Panc1 (cell line): ENCODE measurements at regions not wholly inside any gene's neighbourhood (a gene's known extent, or its start where the extent isn't known, plus 50 kb on each side); places are given as distances from the start of the nearest gene placed in this dataset.

Experiments used
- ATAC-seq: fragments of 200-7000 bp; cut with Tn5 transposase; 2 replicates; pipeline ENCODE4 v1.9.1; 2020; ENCODE audit warnings: mild to moderate bottlenecking, moderate library complexity
- BruUV-seq: library from RNA; stranded (reverse); fragments of 400-500 nt; replicated peaks from 2 replicates; lab custom pipeline; 2021; lab: Mats Ljungman, UMichigan
- CTCF ChIA-PET: fragments of 300-600 bp; sonication (Branson Sonifier 250); formaldehyde crosslinking; loops from one replicate; lab custom pipeline; 2022; ENCODE audit warnings: antibody characterized with exemption; lab: Charles Lee
- POLR2A ChIA-PET: fragments of 300-600 bp; sonication (Branson Sonifier 250); formaldehyde crosslinking; loops from one replicate; lab custom pipeline; 2022; ENCODE audit warnings: antibody characterized with exemption; lab: Charles Lee
- DNase-seq: peaks from one replicate; pipeline ENCODE4 v3.0.0-alpha.2; 2010; ENCODE audit warnings: low read depth, low spot score
- H3K27ac ChIP-seq: 2 replicates; pipeline ENCODE4 v1.5.1; 2011; ENCODE audit warnings: mild to moderate bottlenecking, low read length, inconsistent platforms
- H3K27me3 ChIP-seq: fragments of 200-500 bp; sonication (Bioruptor generic); 2 replicates; pipeline ENCODE4 v1.6.0; 2014; ENCODE audit warnings: low read length, inconsistent platforms; ENCODE audit not compliant: control insufficient read depth, insufficient read depth
- H3K36me3 ChIP-seq: fragments of 200-500 bp; sonication (Bioruptor generic); 2 replicates; pipeline ENCODE4 v1.5.1; 2014; ENCODE audit warnings: inconsistent platforms, mild to moderate bottlenecking, low read length, moderate library complexity; ENCODE audit not compliant: control insufficient read depth, insufficient read depth
- H3K4me1 ChIP-seq: 2 replicates; pipeline ENCODE4 v1.5.1; 2011; ENCODE audit warnings: inconsistent platforms, mild to moderate bottlenecking, low read length, moderate library complexity; ENCODE audit not compliant: control insufficient read depth, insufficient read depth
- H3K4me3 ChIP-seq, 2 experiments: 2 replicates each; pipeline ENCODE4 v1.5.1; 2011 to 2012; ENCODE audit warnings: low read depth in 2 of 2, low read length in 2 of 2, mild to moderate bottlenecking in 2 of 2, inconsistent platforms in 1 of 2, moderate library complexity in 1 of 2
- H3K9me3 ChIP-seq: fragments of 200-500 bp; sonication (Bioruptor generic); 2 replicates; pipeline ENCODE4 v1.5.1; 2014; ENCODE audit warnings: low read depth, mild to moderate bottlenecking, inconsistent platforms, low read length, moderate library complexity; ENCODE audit not compliant: control insufficient read depth, insufficient read depth
- POLR2AphosphoS5 ChIP-seq: IDR thresholded peaks from 2 replicates; pipeline ENCODE4 v1.6.1; 2012; ENCODE audit warnings: mild to moderate bottlenecking, low read depth, low read length, moderate library complexity
- SIN3A ChIP-seq: IDR thresholded peaks from 2 replicates; pipeline ENCODE4 v1.6.1; 2012; ENCODE audit warnings: low read depth, mild to moderate bottlenecking, low read length, moderate library complexity, borderline replicate concordance; ENCODE audit not compliant: insufficient read depth
- TCF7L2 ChIP-seq: IDR thresholded peaks from 2 replicates; pipeline ENCODE4 v1.6.1; 2011; ENCODE audit warnings: mild to moderate bottlenecking, low read depth, low read length, inconsistent platforms
- in situ Hi-C: cut with HindIII; loops from 2 replicates; pipeline ENCODE4 v1.10.0; 2016; ENCODE audit warnings: low sequenced_read_pairs, low pct_unique_long_range_greater_than_20kb
- intact Hi-C: fragments of 100-400 bp; cut with micrococcal nuclease; formaldehyde crosslinking; loops from one replicate; pipeline ENCODE4 v1.10.0; 2022; ENCODE audit not compliant: unreplicated experiment
- TF ChIP-seq, protein P1 (sequence below), 2 experiments: IDR thresholded peaks; 2 replicates each; pipeline ENCODE4 v1.6.1; 2011 to 2012; ENCODE audit warnings: low read depth in 2 of 2, control low read depth in 1 of 2, low read length in 1 of 2, mild to moderate bottlenecking in 1 of 2, moderate library complexity in 1 of 2; ENCODE audit not compliant: insufficient read depth in 1 of 2
- TF ChIP-seq, protein P2 (sequence below): fragments of 450-650 bp; IDR thresholded peaks from 2 replicates; pipeline ENCODE4 v1.5.1; 2017; ENCODE audit warnings: mild to moderate bottlenecking

DNA sequence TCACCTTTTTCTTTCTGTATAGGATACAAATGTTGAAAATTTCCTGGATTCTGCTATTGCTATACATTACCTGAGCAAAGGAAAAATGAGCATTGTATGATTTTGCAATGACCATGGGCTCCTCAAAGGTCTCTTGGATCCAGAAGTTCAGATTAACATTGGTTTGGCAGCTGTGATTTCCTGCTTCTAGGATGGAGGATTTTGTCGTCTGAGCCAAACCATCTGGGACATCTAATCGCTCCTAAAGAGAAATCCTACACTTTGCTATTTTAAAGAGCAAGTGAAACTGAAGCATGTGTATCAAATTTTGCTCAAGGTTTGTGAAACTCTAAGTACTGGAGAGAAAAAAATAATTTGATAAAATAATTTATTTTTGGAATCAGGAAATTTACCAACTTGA, 115.1 kb upstream of the ST6GAL2 start:
- CTCF ChIA-PET: no interaction called here
- in situ Hi-C loops (no loop called here), intact Hi-C loops (no loop called here)

DNA sequence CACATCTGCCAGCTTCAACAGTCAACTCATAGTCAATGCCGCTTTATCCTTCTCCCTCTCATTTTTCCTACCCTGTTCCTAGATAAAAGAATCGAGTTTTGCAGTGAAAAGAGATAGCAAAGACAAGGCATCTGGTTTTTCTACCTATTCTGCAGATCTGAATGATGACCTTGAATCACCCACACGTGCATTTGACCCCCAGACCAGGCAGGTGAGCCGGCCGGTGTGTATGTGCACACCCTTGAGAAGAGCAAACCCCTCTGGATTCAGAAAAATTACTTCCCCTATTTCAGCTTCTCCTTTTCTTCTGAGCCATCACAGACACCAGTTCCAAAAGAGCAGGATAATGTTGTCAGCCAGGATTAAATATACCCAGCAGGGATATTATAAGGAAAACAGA, 115.6 kb upstream of the ST6GAL2 start:
- Histone ChIP-seq H3K36me3 (no peaks in the 10 kb centered on the region), H3K27me3 (no peaks in the 10 kb centered on the region), H3K4me1 (no peaks in the 10 kb centered on the region), H3K9me3 (no peaks in the 10 kb centered on the region), H3K4me3 (no peak overlapping the region), H3K27ac (no peak overlapping the region)
- ChIA-PET CTCF (no interaction called here), POLR2A (no interaction called here)
- intact Hi-C loops: no loop called here
- ATAC-seq: no peak
- TF ChIP-seq POLR2AphosphoS5 (no peak), TCF7L2 (no peak), SIN3A (no peak)
- TF ChIP-seq, protein P1, sequence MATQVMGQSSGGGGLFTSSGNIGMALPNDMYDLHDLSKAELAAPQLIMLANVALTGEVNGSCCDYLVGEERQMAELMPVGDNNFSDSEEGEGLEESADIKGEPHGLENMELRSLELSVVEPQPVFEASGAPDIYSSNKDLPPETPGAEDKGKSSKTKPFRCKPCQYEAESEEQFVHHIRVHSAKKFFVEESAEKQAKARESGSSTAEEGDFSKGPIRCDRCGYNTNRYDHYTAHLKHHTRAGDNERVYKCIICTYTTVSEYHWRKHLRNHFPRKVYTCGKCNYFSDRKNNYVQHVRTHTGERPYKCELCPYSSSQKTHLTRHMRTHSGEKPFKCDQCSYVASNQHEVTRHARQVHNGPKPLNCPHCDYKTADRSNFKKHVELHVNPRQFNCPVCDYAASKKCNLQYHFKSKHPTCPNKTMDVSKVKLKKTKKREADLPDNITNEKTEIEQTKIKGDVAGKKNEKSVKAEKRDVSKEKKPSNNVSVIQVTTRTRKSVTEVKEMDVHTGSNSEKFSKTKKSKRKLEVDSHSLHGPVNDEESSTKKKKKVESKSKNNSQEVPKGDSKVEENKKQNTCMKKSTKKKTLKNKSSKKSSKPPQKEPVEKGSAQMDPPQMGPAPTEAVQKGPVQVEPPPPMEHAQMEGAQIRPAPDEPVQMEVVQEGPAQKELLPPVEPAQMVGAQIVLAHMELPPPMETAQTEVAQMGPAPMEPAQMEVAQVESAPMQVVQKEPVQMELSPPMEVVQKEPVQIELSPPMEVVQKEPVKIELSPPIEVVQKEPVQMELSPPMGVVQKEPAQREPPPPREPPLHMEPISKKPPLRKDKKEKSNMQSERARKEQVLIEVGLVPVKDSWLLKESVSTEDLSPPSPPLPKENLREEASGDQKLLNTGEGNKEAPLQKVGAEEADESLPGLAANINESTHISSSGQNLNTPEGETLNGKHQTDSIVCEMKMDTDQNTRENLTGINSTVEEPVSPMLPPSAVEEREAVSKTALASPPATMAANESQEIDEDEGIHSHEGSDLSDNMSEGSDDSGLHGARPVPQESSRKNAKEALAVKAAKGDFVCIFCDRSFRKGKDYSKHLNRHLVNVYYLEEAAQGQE (IDR thresholded peaks at IDR 0.05; ENCODE audit: insufficient read depth in 1 of 2, low read depth in 2 of 2, low read length in 1 of 2): no peak
- TF ChIP-seq, protein P2, sequence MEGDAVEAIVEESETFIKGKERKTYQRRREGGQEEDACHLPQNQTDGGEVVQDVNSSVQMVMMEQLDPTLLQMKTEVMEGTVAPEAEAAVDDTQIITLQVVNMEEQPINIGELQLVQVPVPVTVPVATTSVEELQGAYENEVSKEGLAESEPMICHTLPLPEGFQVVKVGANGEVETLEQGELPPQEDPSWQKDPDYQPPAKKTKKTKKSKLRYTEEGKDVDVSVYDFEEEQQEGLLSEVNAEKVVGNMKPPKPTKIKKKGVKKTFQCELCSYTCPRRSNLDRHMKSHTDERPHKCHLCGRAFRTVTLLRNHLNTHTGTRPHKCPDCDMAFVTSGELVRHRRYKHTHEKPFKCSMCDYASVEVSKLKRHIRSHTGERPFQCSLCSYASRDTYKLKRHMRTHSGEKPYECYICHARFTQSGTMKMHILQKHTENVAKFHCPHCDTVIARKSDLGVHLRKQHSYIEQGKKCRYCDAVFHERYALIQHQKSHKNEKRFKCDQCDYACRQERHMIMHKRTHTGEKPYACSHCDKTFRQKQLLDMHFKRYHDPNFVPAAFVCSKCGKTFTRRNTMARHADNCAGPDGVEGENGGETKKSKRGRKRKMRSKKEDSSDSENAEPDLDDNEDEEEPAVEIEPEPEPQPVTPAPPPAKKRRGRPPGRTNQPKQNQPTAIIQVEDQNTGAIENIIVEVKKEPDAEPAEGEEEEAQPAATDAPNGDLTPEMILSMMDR: no peak
- in situ Hi-C loops: no loop called here
- BruUV-seq: no TSS peak
- DNase-seq: no peak

More for the DNA sequence above, 115.1 kb upstream of the ST6GAL2 start:
- no peak for DNase-seq
- TF ChIP-seq, protein P1 (IDR thresholded peaks at IDR 0.05; ENCODE audit: insufficient read depth in 1 of 2, low read depth in 2 of 2, low read length in 1 of 2): no peak
- TF ChIP-seq SIN3A (no peak), POLR2AphosphoS5 (no peak), TCF7L2 (no peak)
- TF ChIP-seq, protein P2: no peak
- Histone ChIP-seq H3K36me3 (no peaks in the 10 kb centered on the region), H3K27me3 (no peaks in the 10 kb centered on the region), H3K4me3 (no peak overlapping the region), H3K4me1 (no peaks in the 10 kb centered on the region), H3K27ac (no peak overlapping the region), H3K9me3 (no peaks in the 10 kb centered on the region)
- ATAC-seq: no peak
- BruUV-seq: no TSS peak
- POLR2A ChIA-PET: no interaction called here
